B cell (primary cell): ENCODE measurements at regions not wholly inside any gene's neighbourhood (a gene's known extent, or its start where the extent isn't known, plus 50 kb on each side); places are given as distances from the start of the nearest gene placed in this dataset.

ENCODE experiments used
- ATAC-seq: fragments of 200-7000 bp; cut with Tn5 transposase; one replicate; pipeline ENCODE4 v1.10.0; 2021; ENCODE audit warnings: low read depth, mild to moderate bottlenecking, moderate number of reproducible peaks, moderate library complexity
- CTCF ChIA-PET: fragments of 350-600 bp; sonication (Branson Sonifier 250); formaldehyde crosslinking; loops from one replicate; lab custom pipeline; 2021; ENCODE audit warnings: antibody characterized with exemption, inconsistent platforms; lab: Charles Lee
- POLR2A ChIA-PET: fragments of 350-600 bp; sonication (Branson Sonifier 250); formaldehyde crosslinking; loops from one replicate; lab custom pipeline; 2021; ENCODE audit warnings: antibody characterized with exemption; lab: Charles Lee
- DNase-seq: peaks from one replicate; pipeline ENCODE4 v3.0.0; 2013
- H2AFZ ChIP-seq: 2 replicates; pipeline ENCODE4 v1.6.1; 2012; ENCODE audit warnings: mild to moderate bottlenecking, low read depth, low read length; ENCODE audit not compliant: insufficient read depth, poor library complexity, severe bottlenecking
- H3K27ac ChIP-seq, 2 donors: 1 replicate in 1 of 2; 2 replicates in 1 of 2; pipeline ENCODE4 v1.5.1; 2012 to 2013; ENCODE audit warnings: low read length in 2 of 2, mild to moderate bottlenecking in 2 of 2, moderate library complexity in 1 of 2
- H3K27me3 ChIP-seq, 4 experiments: fragments of 200-600 bp in 1 of 4; sonication (generic) in 1 of 4; replicated peaks in 1 of 4; 1 replicate in 2 of 4; 2 replicates in 2 of 4; pipeline versions ENCODE4 v1.6.1 to v1.7.0; 2013 to 2016; ENCODE audit warnings: low read length in 3 of 4, mild to moderate bottlenecking in 2 of 4, mixed read lengths in 1 of 4, moderate library complexity in 1 of 4; ENCODE audit not compliant: insufficient read depth in 4 of 4, control insufficient read depth in 3 of 4; ENCODE audit errors: control extremely low read depth in 1 of 4
- H3K36me3 ChIP-seq, 2 experiments: replicated peaks in 1 of 2; 1 replicate in 1 of 2; 2 replicates in 1 of 2; pipeline versions ENCODE4 v1.6.1 to v1.7.1; 2013; ENCODE audit warnings: low read length in 1 of 2; ENCODE audit not compliant: insufficient read depth in 2 of 2, control insufficient read depth in 1 of 2; ENCODE audit errors: control extremely low read depth in 1 of 2, extremely low read depth in 1 of 2
- H3K4me1 ChIP-seq, 2 donors: fragments of 200-600 bp in 1 of 2; sonication (generic) in 1 of 2; 1 replicate in 1 of 2; 2 replicates in 1 of 2; pipeline versions ENCODE4 v1.5.1 to v1.6.1; 2013 to 2017; ENCODE audit warnings: low read length in 2 of 2; ENCODE audit not compliant: control insufficient read depth in 2 of 2, insufficient read depth in 2 of 2
- H3K4me2 ChIP-seq: replicated peaks from 2 replicates; pipeline ENCODE3; 2012; ENCODE audit warnings: mild to moderate bottlenecking, low read depth, low read length; ENCODE audit not compliant: poor library complexity, severe bottlenecking
- H3K4me3 ChIP-seq, 5 experiments: fragments of 200-600 bp in 1 of 5; sonication (generic) in 1 of 5; 1 replicate in 3 of 5; 2 replicates in 2 of 5; pipeline versions ENCODE4 v1.5.1 to v1.7.0; 2011 to 2016; ENCODE audit warnings: low read length in 4 of 5, mild to moderate bottlenecking in 4 of 5, low read depth in 2 of 5, control low read depth in 1 of 5, moderate library complexity in 1 of 5; ENCODE audit not compliant: insufficient read depth in 1 of 5; ENCODE audit errors: control extremely low read depth in 1 of 5, extremely low read depth in 1 of 5
- H3K79me2 ChIP-seq: fragments of 200-600 bp; sonication (generic); one replicate; pipeline ENCODE4 v1.6.0; 2016; ENCODE audit warnings: low read length; ENCODE audit not compliant: control insufficient read depth, insufficient read depth
- H3K9ac ChIP-seq: fragments of 200-600 bp; sonication (generic); 2 replicates; pipeline ENCODE4 v1.6.1; 2017; ENCODE audit warnings: mild to moderate bottlenecking, low read length, moderate library complexity
- H3K9me3 ChIP-seq, 3 donors: one replicate each; pipeline versions ENCODE4 v1.6.1 to v1.7.1; 2013; ENCODE audit warnings: low read length in 2 of 3; ENCODE audit not compliant: control insufficient read depth in 2 of 3, insufficient read depth in 1 of 3; ENCODE audit errors: control extremely low read depth in 1 of 3
- H4K20me1 ChIP-seq: 2 replicates; pipeline ENCODE4 v1.6.0; 2012; ENCODE audit warnings: mild to moderate bottlenecking, low read length; ENCODE audit not compliant: insufficient read depth, control insufficient read depth, poor library complexity, severe bottlenecking
- H3K27ac Mint-ChIP-seq: one replicate; pipeline ENCODE4 v1.8.0; 2021; ENCODE audit warnings: mixed read lengths
- H3K27me3 Mint-ChIP-seq: one replicate; pipeline ENCODE4 v1.8.0; 2021; ENCODE audit warnings: mixed read lengths
- H3K4me1 Mint-ChIP-seq: one replicate; pipeline ENCODE4 v1.8.0; 2021; ENCODE audit warnings: mixed read lengths
- H3K4me3 Mint-ChIP-seq: one replicate; pipeline ENCODE4 v1.8.0; 2021; ENCODE audit warnings: mixed read lengths
- H3K9me3 Mint-ChIP-seq: one replicate; pipeline ENCODE4 v1.8.0; 2022; ENCODE audit warnings: mixed read lengths; ENCODE audit not compliant: insufficient read depth
- EZH2 ChIP-seq: IDR thresholded peaks from 2 replicates; pipeline ENCODE4 v1.6.1; 2012; ENCODE audit warnings: borderline replicate concordance, low read depth, mild to moderate bottlenecking, moderate library complexity, low read length; ENCODE audit not compliant: insufficient read depth, poor library complexity, severe bottlenecking
- WGBS: methylation state at CpG from one replicate; pipeline ENCODE4 v1.1.5; 2013; ENCODE audit warnings: missing lambda C conversion rate; ENCODE audit not compliant: insufficient coverage; 5-methylcytosine and 5-hydroxymethylcytosine counted together
- intact Hi-C: fragments of 100-400 bp; cut with micrococcal nuclease; formaldehyde crosslinking; loops from one replicate; pipeline ENCODE4 v1.10.0; 2022
- TF ChIP-seq, protein P1 (sequence below): fragments of 200-600 bp; IDR thresholded peaks from one replicate; pipeline ENCODE4 v1.8.0; 2022; ENCODE audit warnings: antibody characterized with exemption, mild to moderate bottlenecking

DNA sequence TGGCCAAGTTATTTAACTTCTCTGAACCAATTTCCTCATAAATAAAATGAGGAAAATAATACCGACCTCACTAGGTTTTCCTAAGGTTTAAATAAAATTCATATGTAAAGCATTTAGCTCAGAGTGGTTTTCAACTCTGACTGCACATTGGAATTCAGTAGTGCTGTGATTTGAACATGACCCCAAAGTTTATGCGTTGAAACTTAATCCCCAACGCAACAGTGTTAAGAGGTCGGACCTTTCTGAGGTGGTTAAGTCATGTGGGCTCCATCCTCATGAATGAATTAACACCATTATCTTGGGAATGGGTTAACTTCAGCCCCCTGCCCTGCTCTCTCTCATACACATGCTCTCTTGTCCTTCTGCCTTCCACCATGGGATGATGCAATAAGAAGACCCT, 322.2 kb downstream of the AASDHPPT start:
- POLR2A ChIA-PET = no interaction called here
- Histone ChIP-seq H3K79me2 (no peaks in the 10 kb centered on the region), H4K20me1 (no peaks in the 10 kb centered on the region), H3K27me3 (no peaks in the 10 kb centered on the region), H3K27ac (no peak overlapping the region), H3K9ac (no peak overlapping the region), H3K4me1 (no peaks in the 10 kb centered on the region), H2AFZ (no peak overlapping the region), H3K36me3 (no peaks in the 10 kb centered on the region), H3K4me3 (no peak overlapping the region), H3K4me2 (no peak overlapping the region), H3K9me3 (peaks cover 0 to 3% (median 0%) of the 10 kb centered on the region in 3 donors)
- H3K27me3 Mint-ChIP-seq = no peaks in the 10 kb centered on the region
- no peaks in the 10 kb centered on the region for H3K4me1 Mint-ChIP-seq
- no peak for DNase-seq
- CTCF ChIA-PET = no interaction called here
- no peak overlapping the region for H3K4me3 Mint-ChIP-seq
- no peaks in the 10 kb centered on the region for H3K9me3 Mint-ChIP-seq
- intact Hi-C loops = no loop called here
- no peak for TF ChIP-seq EZH2
- TF ChIP-seq, protein P1, sequence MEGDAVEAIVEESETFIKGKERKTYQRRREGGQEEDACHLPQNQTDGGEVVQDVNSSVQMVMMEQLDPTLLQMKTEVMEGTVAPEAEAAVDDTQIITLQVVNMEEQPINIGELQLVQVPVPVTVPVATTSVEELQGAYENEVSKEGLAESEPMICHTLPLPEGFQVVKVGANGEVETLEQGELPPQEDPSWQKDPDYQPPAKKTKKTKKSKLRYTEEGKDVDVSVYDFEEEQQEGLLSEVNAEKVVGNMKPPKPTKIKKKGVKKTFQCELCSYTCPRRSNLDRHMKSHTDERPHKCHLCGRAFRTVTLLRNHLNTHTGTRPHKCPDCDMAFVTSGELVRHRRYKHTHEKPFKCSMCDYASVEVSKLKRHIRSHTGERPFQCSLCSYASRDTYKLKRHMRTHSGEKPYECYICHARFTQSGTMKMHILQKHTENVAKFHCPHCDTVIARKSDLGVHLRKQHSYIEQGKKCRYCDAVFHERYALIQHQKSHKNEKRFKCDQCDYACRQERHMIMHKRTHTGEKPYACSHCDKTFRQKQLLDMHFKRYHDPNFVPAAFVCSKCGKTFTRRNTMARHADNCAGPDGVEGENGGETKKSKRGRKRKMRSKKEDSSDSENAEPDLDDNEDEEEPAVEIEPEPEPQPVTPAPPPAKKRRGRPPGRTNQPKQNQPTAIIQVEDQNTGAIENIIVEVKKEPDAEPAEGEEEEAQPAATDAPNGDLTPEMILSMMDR = no peak
- no peak overlapping the region for H3K27ac Mint-ChIP-seq
- WGBS = 100% methylated on average over 2 of the region's 4 CpGs
- no peak for ATAC-seq

DNA sequence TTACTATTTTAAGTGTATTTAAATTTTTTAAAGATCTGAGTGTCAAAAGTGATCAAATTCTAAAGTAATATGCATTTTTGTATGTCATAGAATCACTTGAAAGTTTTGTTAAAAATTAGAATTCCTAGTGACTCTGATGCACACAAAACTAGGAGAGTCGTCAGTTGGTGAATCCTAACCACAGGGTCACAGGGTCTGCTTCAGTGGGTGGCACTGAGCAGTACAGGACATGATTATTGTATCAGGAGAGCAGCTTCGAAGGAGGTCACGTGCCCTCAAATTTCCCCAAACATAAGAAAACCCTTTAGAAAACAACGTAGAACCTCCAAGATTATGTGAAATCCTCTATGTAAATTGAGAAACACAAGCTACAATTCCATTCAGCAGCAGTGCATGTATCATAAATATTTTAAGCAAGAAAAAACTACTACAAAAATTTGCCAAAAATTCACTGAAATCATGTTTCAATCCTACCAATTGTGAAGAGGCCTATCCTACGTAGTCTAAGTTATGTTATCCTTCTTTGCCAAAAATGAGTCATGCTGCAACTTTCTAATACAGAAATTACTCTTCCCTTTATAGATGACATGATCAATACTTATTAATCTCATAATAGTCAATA, 323.6 kb downstream of the AASDHPPT start:
- TF ChIP-seq, protein P1 = no peak
- TF ChIP-seq EZH2 = no peak
- H2AFZ ChIP-seq = no peak overlapping the region
- H3K9me3 Mint-ChIP-seq = no peaks in the 10 kb centered on the region
- H3K27ac ChIP-seq = no peak overlapping the region
- H3K27me3 ChIP-seq = no peaks in the 10 kb centered on the region
- H3K27ac Mint-ChIP-seq = no peak overlapping the region
- ATAC-seq (no peak), DNase-seq (no peak)
- POLR2A ChIA-PET = no interaction called here
- H3K4me2 ChIP-seq = no peak overlapping the region
- no peaks in the 10 kb centered on the region for H4K20me1 ChIP-seq
- H3K9ac ChIP-seq = no peak overlapping the region
- H3K27me3 Mint-ChIP-seq = no peaks in the 10 kb centered on the region
- 86% methylated on average over 1 of the region's 5 CpGs for WGBS
- CTCF ChIA-PET = no interaction called here
- H3K4me3 Mint-ChIP-seq = no peak overlapping the region
- H3K79me2 ChIP-seq = no peaks in the 10 kb centered on the region
- H3K4me3 ChIP-seq = no peak overlapping the region
- no peaks in the 10 kb centered on the region for H3K4me1 ChIP-seq
- H3K36me3 ChIP-seq = no peaks in the 10 kb centered on the region
- no peaks in the 10 kb centered on the region for H3K4me1 Mint-ChIP-seq
- no peaks in the 10 kb centered on the region for H3K9me3 ChIP-seq
- intact Hi-C loops = no loop called here
